ENCODE measurements at regions not wholly inside any gene's neighbourhood (a gene's known extent, or its start where the extent isn't known, plus 50 kb on each side); places are given as distances from the start of the nearest gene placed in this dataset.

- TF ChIP-seq, protein P1, sequence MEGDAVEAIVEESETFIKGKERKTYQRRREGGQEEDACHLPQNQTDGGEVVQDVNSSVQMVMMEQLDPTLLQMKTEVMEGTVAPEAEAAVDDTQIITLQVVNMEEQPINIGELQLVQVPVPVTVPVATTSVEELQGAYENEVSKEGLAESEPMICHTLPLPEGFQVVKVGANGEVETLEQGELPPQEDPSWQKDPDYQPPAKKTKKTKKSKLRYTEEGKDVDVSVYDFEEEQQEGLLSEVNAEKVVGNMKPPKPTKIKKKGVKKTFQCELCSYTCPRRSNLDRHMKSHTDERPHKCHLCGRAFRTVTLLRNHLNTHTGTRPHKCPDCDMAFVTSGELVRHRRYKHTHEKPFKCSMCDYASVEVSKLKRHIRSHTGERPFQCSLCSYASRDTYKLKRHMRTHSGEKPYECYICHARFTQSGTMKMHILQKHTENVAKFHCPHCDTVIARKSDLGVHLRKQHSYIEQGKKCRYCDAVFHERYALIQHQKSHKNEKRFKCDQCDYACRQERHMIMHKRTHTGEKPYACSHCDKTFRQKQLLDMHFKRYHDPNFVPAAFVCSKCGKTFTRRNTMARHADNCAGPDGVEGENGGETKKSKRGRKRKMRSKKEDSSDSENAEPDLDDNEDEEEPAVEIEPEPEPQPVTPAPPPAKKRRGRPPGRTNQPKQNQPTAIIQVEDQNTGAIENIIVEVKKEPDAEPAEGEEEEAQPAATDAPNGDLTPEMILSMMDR (IDR thresholded peaks at IDR 0.05), result no peak
- TF ChIP-seq POLR2A (IDR thresholded peaks at IDR 0.05), result no peak
Observed at GRCh38 chr5:8961956-8962355, 583.9 kb downstream of the SEMA5A start.
